H1 (cell line): ENCODE measurements at regions not wholly inside any gene's neighbourhood (a gene's known extent, or its start where the extent isn't known, plus 50 kb on each side); places are given as distances from the start of the nearest gene placed in this dataset.

ENCODE experiments used
- CTCF ChIA-PET: fragments of 300-600 bp; sonication (Branson Sonifier 250); formaldehyde crosslinking; loops from one replicate; lab custom pipeline; 2021; ENCODE audit not compliant: partially characterized antibody; lab: Charles Lee
- POLR2A ChIA-PET: fragments of 300-600 bp; sonication (Branson Sonifier 250); formaldehyde crosslinking; loops from one replicate; lab custom pipeline; 2021; ENCODE audit warnings: inconsistent platforms; ENCODE audit not compliant: partially characterized antibody; lab: Charles Lee
- DNase-seq, 2 experiments: peaks; one replicate each; pipeline versions ENCODE4 v3.0.0 to v3.0.0-alpha.2; 2010 to 2022; ENCODE audit warnings: low spot score in 2 of 2, low read depth in 1 of 2, mixed read lengths in 1 of 2
- FAIRE-seq: peaks from 2 replicates; lab custom pipeline; 2011; peaks lifted over from hg19 to GRCh38; lab: Jason Lieb, UNC
- H2AFZ ChIP-seq: 2 replicates; pipeline ENCODE4 v1.8.1; 2012; ENCODE audit warnings: low read length, inconsistent platforms
- H2AK5ac ChIP-seq: 2 replicates; pipeline ENCODE4 v1.6.1; 2013; ENCODE audit warnings: low read depth, low read length
- H2BK120ac ChIP-seq: replicated peaks from 2 replicates; pipeline ENCODE3; 2013; ENCODE audit warnings: low read depth, low read length, inconsistent platforms
- H2BK12ac ChIP-seq: 2 replicates; pipeline ENCODE4 v1.6.1; 2013; ENCODE audit warnings: low read depth, low read length
- H2BK15ac ChIP-seq: 2 replicates; pipeline ENCODE4 v1.6.1; 2013; ENCODE audit warnings: low read length
- H2BK20ac ChIP-seq: 2 replicates; pipeline ENCODE4 v1.6.1; 2013; ENCODE audit warnings: low read length
- H2BK5ac ChIP-seq: 2 replicates; pipeline ENCODE4 v1.6.1; 2013; ENCODE audit warnings: low read depth, low read length
- H3K14ac ChIP-seq: 2 replicates; pipeline ENCODE4 v1.6.1; 2013; ENCODE audit warnings: inconsistent platforms; ENCODE audit not compliant: insufficient read length
- H3K18ac ChIP-seq: 2 replicates; pipeline ENCODE4 v1.6.1; 2013; ENCODE audit warnings: low read length; ENCODE audit errors: extremely low read depth
- H3K23ac ChIP-seq: 2 replicates; pipeline ENCODE4 v1.6.1; 2013; ENCODE audit warnings: inconsistent platforms; ENCODE audit not compliant: insufficient read length
- H3K23me2 ChIP-seq: 2 replicates; pipeline ENCODE4 v1.6.1; 2013; ENCODE audit warnings: low read depth, low read length
- H3K27ac ChIP-seq: 2 replicates; pipeline ENCODE4 v1.6.1; 2011; ENCODE audit warnings: low read depth, low read length, inconsistent platforms
- H3K27me3 ChIP-seq, 4 experiments: replicated peaks in 1 of 4; 1 replicate in 1 of 4; 2 replicates in 3 of 4; pipeline versions ENCODE4 v1.6.1 to v1.8.1; 2011 to 2013; ENCODE audit warnings: low read length in 3 of 4, mild to moderate bottlenecking in 3 of 4, inconsistent platforms in 2 of 4, mixed read lengths in 2 of 4, moderate library complexity in 1 of 4; ENCODE audit not compliant: control insufficient read depth in 3 of 4, insufficient read depth in 3 of 4; ENCODE audit errors: extremely low read depth in 1 of 4
- H3K36me3 ChIP-seq, 4 experiments: 2 replicates each; pipeline versions ENCODE4 v1.6.1 to v1.8.1; 2011 to 2013; ENCODE audit warnings: mild to moderate bottlenecking in 4 of 4, low read length in 3 of 4, moderate library complexity in 2 of 4, control low read depth in 1 of 4, inconsistent platforms in 1 of 4; ENCODE audit not compliant: insufficient read depth in 4 of 4, control insufficient read depth in 2 of 4
- H3K4ac ChIP-seq: replicated peaks from 2 replicates; pipeline ENCODE3; 2013; ENCODE audit warnings: low read length, low read depth, mixed read lengths, inconsistent platforms; ENCODE audit not compliant: insufficient read length
- H3K4me1 ChIP-seq, 4 experiments: replicated peaks in 1 of 4; 1 replicate in 1 of 4; 2 replicates in 3 of 4; pipeline versions ENCODE4 v1.6.1 to v1.8.1; 2011 to 2013; ENCODE audit warnings: low read length in 3 of 4, inconsistent platforms in 2 of 4, mixed read lengths in 1 of 4; ENCODE audit not compliant: insufficient read depth in 4 of 4, control insufficient read depth in 3 of 4
- H3K4me2 ChIP-seq, 2 experiments: 2 replicates each; pipeline versions ENCODE4 v1.6.1 to v1.8.1; 2011 to 2013; ENCODE audit warnings: low read depth in 2 of 2, low read length in 2 of 2, control low read depth in 1 of 2, inconsistent platforms in 1 of 2, mild to moderate bottlenecking in 1 of 2; ENCODE audit not compliant: insufficient read depth in 1 of 2
- H3K4me3 ChIP-seq, 4 experiments: fragments of 200-600, 300-600 bp in 1 of 4; sonication (generic), shearing (Covaris generic), sonication (Bioruptor Twin) in 1 of 4; 2 replicates each; pipeline versions ENCODE4 v1.5.1 to v1.8.1; 2011 to 2016; ENCODE audit warnings: low read length in 4 of 4, low read depth in 3 of 4, control low read depth in 2 of 4, inconsistent platforms in 2 of 4, mild to moderate bottlenecking in 2 of 4, mixed read lengths in 1 of 4, moderate library complexity in 1 of 4; ENCODE audit not compliant: insufficient read depth in 2 of 4; ENCODE audit errors: extremely low read depth in 1 of 4
- H3K56ac ChIP-seq: replicated peaks from 2 replicates; pipeline ENCODE3; 2013; ENCODE audit warnings: low read depth, mild to moderate bottlenecking, mixed read lengths, low read length, inconsistent platforms; ENCODE audit not compliant: insufficient read length
- H3K79me1 ChIP-seq: 2 replicates; pipeline ENCODE4 v1.6.1; 2013; ENCODE audit warnings: low read depth, low read length, control low read depth
- H3K79me2 ChIP-seq, 2 experiments: 2 replicates each; pipeline versions ENCODE4 v1.6.1 to v1.8.1; 2012 to 2013; ENCODE audit warnings: low read length in 2 of 2, mild to moderate bottlenecking in 2 of 2, inconsistent platforms in 1 of 2; ENCODE audit not compliant: insufficient read depth in 2 of 2, control insufficient read depth in 1 of 2
- H3K9ac ChIP-seq, 4 experiments: replicated peaks in 1 of 4; 1 replicate in 1 of 4; 2 replicates in 3 of 4; pipeline versions ENCODE4 v1.6.1 to v1.8.1; 2011 to 2013; ENCODE audit warnings: low read depth in 3 of 4, low read length in 3 of 4, control low read depth in 2 of 4, mild to moderate bottlenecking in 2 of 4, moderate library complexity in 2 of 4, inconsistent platforms in 1 of 4; ENCODE audit errors: extremely low read depth in 1 of 4
- H3K9me3 ChIP-seq, 2 experiments: 2 replicates each; pipeline versions ENCODE4 v1.6.1 to v1.8.1; 2012 to 2013; ENCODE audit warnings: mild to moderate bottlenecking in 2 of 2, moderate library complexity in 2 of 2, control low read depth in 1 of 2, inconsistent platforms in 1 of 2, low read depth in 1 of 2, low read length in 1 of 2, mixed read lengths in 1 of 2; ENCODE audit not compliant: insufficient read depth in 2 of 2
- H4K20me1 ChIP-seq, 2 experiments: replicated peaks in 1 of 2; 2 replicates each; pipeline versions ENCODE3 to v1.8.1; 2011 to 2013; ENCODE audit warnings: inconsistent platforms in 2 of 2, low read length in 2 of 2, mild to moderate bottlenecking in 1 of 2; ENCODE audit not compliant: insufficient read depth in 2 of 2, control insufficient read depth in 1 of 2
- H4K5ac ChIP-seq: 2 replicates; pipeline ENCODE4 v1.6.1; 2013; ENCODE audit warnings: low read length, low read depth, mixed read lengths, inconsistent platforms; ENCODE audit not compliant: insufficient read length
- H4K8ac ChIP-seq: 2 replicates; pipeline ENCODE4 v1.8.0; 2013; ENCODE audit warnings: mild to moderate bottlenecking, moderate library complexity, low read length, inconsistent platforms; ENCODE audit not compliant: insufficient read depth; ENCODE audit errors: extremely low read depth
- H4K91ac ChIP-seq: replicated peaks from 2 replicates; pipeline ENCODE3; 2013; ENCODE audit warnings: low read length, mixed read lengths, inconsistent platforms; ENCODE audit not compliant: insufficient read length
- CBX8 ChIP-seq: fragments of 300-800, 300-1000 bp; sonication (generic); IDR thresholded peaks from 2 replicates; pipeline ENCODE4 v1.7.1; 2016; ENCODE audit warnings: low read depth, low read length, borderline replicate concordance
- CEBPB ChIP-seq: IDR thresholded peaks from 2 replicates; pipeline ENCODE4 v1.6.1; 2012; ENCODE audit warnings: low read depth, low read length
- CHD2 ChIP-seq: IDR thresholded peaks from 2 replicates; pipeline ENCODE4 v1.6.1; 2012; ENCODE audit warnings: low read length, improper control_type of control experiment
- EGR1 ChIP-seq: IDR thresholded peaks from 2 replicates; pipeline ENCODE4 v1.6.1; 2011; ENCODE audit warnings: low read depth, low read length, borderline replicate concordance
- EP300 ChIP-seq, 2 experiments: IDR thresholded peaks; 1 replicate in 1 of 2; 2 replicates in 1 of 2; pipeline ENCODE4 v1.6.1; 2011 to 2012; ENCODE audit warnings: low read depth in 2 of 2, low read length in 2 of 2, mild to moderate bottlenecking in 2 of 2, borderline replicate concordance in 1 of 2, inconsistent platforms in 1 of 2, moderate library complexity in 1 of 2
- JUN ChIP-seq: IDR thresholded peaks from 2 replicates; pipeline ENCODE4 v1.6.1; 2011; ENCODE audit warnings: low read depth, mild to moderate bottlenecking, improper control_type of control experiment, low read length
- KDM4A ChIP-seq: IDR thresholded peaks from one replicate; pipeline ENCODE4 v1.7.1; 2012; ENCODE audit warnings: low read depth, mild to moderate bottlenecking, moderate library complexity, low read length, inconsistent platforms; ENCODE audit not compliant: severe bottlenecking
- KDM5A ChIP-seq: fragments of 200-600 bp; IDR thresholded peaks from 2 replicates; pipeline ENCODE4 v1.7.1; 2012; ENCODE audit warnings: mild to moderate bottlenecking, low read length, inconsistent platforms, mixed read lengths
- SRF ChIP-seq: IDR thresholded peaks from 2 replicates; pipeline ENCODE4 v1.6.1; 2011; ENCODE audit warnings: mild to moderate bottlenecking, low read depth, low read length, moderate library complexity
- WGBS, 2 experiments: shearing (Covaris generic) in 1 of 2; methylation state at CpG; one replicate each; pipeline versions ENCODE4 v1.1.6 to v1.1.7; 2013 to 2015; ENCODE audit warnings: low lambda C conversion rate in 2 of 2, mixed read lengths in 2 of 2, inconsistent platforms in 1 of 2, low coverage in 1 of 2, missing lambda C conversion rate in 1 of 2; ENCODE audit not compliant: insufficient replicate concordance in 2 of 2, insufficient coverage in 1 of 2, insufficient read length in 1 of 2; ENCODE audit errors: extremely low coverage in 1 of 2, missing lambda C conversion rate in 1 of 2; 5-methylcytosine and 5-hydroxymethylcytosine counted together

- ChIA-PET POLR2A (no interaction called here), CTCF (no interaction called here)
- no peak for TF ChIP-seq EP300 (IDR thresholded peaks at IDR 0.05; ENCODE audit: borderline replicate concordance in 1 of 2, low read depth in 2 of 2, low read length in 2 of 2)
- no peak for TF ChIP-seq KDM4A
- no peak for TF ChIP-seq JUN
- no peak for TF ChIP-seq CHD2
- no peak for TF ChIP-seq KDM5A
- TF ChIP-seq CBX8, result no peak
- TF ChIP-seq SRF, result no peak
- TF ChIP-seq EGR1, result no peak
- TF ChIP-seq CEBPB, result no peak
- DNase-seq (no peak), FAIRE-seq (no peak)
- H3K27me3 ChIP-seq, result no peaks in the 10 kb centered on the region
- H3K4me3 ChIP-seq, result no peak overlapping the region
- no peak overlapping the region for H3K14ac ChIP-seq
- H4K8ac ChIP-seq, result no peak overlapping the region
- no peak overlapping the region for H3K27ac ChIP-seq
- WGBS, 2 experiments, result 92% methylated on average over 2 of the region's 4 CpGs; no CpG with 5 or more reads in 1 of the 2 experiments
- H3K4me1 ChIP-seq, result no peaks in the 10 kb centered on the region
- H4K5ac ChIP-seq, result no peak overlapping the region
- no peaks in the 10 kb centered on the region for H4K20me1 ChIP-seq
- no peak overlapping the region for H3K23ac ChIP-seq
- H2BK15ac ChIP-seq, result no peak overlapping the region
- H3K4me2 ChIP-seq, result no peak overlapping the region
- H2BK120ac ChIP-seq, result no peak overlapping the region
- H3K36me3 ChIP-seq, result no peaks in the 10 kb centered on the region
- H3K18ac ChIP-seq, result no peak overlapping the region
- no peak overlapping the region for H3K4ac ChIP-seq
- no peak overlapping the region for H4K91ac ChIP-seq
- H3K56ac ChIP-seq, result no peak overlapping the region
- no peaks in the 10 kb centered on the region for H3K79me1 ChIP-seq
- H2BK20ac ChIP-seq, result no peak overlapping the region
- H3K23me2 ChIP-seq, result no peaks in the 10 kb centered on the region; the same call in 1 of the 2 replicates
- H2AK5ac ChIP-seq, result no peak overlapping the region
- no peak overlapping the region for H2BK5ac ChIP-seq
- no peaks in the 10 kb centered on the region for H3K9me3 ChIP-seq
- no peaks in the 10 kb centered on the region for H3K79me2 ChIP-seq
- no peak overlapping the region for H2BK12ac ChIP-seq
- H2AFZ ChIP-seq, result no peak overlapping the region
- no peak overlapping the region for H3K9ac ChIP-seq
These were observed 161.1 kb downstream of the TRIML1 start for GRCh38 chr4:188300385-188300784.
